SK-N-MC (cell line): ENCODE measurements at regions not wholly inside any gene's neighbourhood (a gene's known extent, or its start where the extent isn't known, plus 50 kb on each side); places are given as distances from the start of the nearest gene placed in this dataset.

Source experiments
- EZH2 ChIP-seq: fragments of 200-600 bp; sonication (generic); IDR thresholded peaks from one replicate; pipeline ENCODE4 v1.6.1; 2017; ENCODE audit warnings: antibody characterized with exemption
- POLR2AphosphoS5 ChIP-seq: IDR thresholded peaks from 2 replicates; pipeline ENCODE4 v1.6.1; 2012; ENCODE audit warnings: mild to moderate bottlenecking, low read depth, low read length, borderline replicate concordance

DNA sequence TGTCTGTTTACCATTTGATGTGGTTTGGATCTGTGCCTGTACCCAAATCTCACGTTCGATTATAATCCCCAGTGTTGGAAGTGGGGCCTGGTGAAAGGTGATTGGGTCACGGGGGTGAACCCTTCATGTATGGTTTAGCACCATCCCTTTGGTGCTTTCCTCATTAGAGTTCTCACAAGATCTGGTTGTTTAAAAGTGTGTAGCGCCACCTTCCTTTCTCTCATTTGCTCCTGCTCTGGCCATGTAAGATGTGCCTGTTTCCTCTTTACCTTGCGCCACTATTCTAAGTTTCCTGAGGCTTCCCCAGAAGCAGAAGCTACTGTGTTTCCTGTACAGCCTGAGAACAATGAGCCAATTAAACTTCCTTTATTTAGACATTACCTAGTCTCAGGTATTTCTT lies 610.7 kb upstream of the ADGRL3 start:
- TF ChIP-seq EZH2 (no peak), POLR2AphosphoS5 (no peak)
